B cell (primary cell): ENCODE measurements at regions not wholly inside any gene's neighbourhood (a gene's known extent, or its start where the extent isn't known, plus 50 kb on each side); places are given as distances from the start of the nearest gene placed in this dataset.

Source experiments
- EZH2 ChIP-seq: IDR thresholded peaks from 2 replicates; pipeline ENCODE4 v1.6.1; 2012; ENCODE audit warnings: borderline replicate concordance, low read depth, mild to moderate bottlenecking, moderate library complexity, low read length; ENCODE audit not compliant: insufficient read depth, poor library complexity, severe bottlenecking
- TF ChIP-seq, protein P1 (sequence below): fragments of 200-600 bp; IDR thresholded peaks from one replicate; pipeline ENCODE4 v1.8.0; 2022; ENCODE audit warnings: antibody characterized with exemption, mild to moderate bottlenecking

DNA sequence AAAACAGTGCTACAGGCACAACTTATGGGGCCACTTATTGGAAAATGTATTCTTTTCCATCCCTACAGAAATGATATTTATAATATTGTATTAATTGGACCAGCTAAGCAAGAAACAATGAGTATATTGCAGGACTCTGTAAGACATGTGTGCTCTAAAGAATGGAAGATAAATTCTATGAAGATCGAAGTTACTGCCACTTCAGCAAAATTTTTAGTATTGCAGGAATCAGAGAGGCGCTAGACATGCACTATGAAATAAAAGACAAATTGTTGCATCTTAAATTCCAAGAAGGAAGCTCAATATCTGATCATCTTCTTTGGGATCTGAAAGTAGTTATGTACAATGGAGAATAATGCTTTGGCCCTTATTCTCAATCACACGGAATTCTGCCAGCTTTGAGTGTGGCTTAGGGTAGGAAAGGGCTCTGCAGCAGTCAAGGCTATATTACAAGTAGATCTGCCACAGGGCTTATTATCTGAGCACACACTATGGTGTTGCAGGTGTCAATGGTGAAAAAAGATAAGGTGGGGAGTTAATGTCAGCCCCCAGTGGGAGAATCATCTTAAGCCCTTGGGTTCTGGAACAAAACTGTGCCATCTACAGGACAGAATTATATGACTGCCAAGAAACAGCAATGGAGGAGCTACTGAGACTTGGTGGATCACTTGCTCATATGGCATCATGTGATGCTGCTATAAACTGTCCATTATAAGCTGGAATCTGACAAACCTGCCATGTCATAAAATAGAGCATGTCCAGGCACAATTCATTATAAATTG, 334.0 kb upstream of the NDST3 start:
- TF ChIP-seq, protein P1, sequence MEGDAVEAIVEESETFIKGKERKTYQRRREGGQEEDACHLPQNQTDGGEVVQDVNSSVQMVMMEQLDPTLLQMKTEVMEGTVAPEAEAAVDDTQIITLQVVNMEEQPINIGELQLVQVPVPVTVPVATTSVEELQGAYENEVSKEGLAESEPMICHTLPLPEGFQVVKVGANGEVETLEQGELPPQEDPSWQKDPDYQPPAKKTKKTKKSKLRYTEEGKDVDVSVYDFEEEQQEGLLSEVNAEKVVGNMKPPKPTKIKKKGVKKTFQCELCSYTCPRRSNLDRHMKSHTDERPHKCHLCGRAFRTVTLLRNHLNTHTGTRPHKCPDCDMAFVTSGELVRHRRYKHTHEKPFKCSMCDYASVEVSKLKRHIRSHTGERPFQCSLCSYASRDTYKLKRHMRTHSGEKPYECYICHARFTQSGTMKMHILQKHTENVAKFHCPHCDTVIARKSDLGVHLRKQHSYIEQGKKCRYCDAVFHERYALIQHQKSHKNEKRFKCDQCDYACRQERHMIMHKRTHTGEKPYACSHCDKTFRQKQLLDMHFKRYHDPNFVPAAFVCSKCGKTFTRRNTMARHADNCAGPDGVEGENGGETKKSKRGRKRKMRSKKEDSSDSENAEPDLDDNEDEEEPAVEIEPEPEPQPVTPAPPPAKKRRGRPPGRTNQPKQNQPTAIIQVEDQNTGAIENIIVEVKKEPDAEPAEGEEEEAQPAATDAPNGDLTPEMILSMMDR: no peak
- no peak for TF ChIP-seq EZH2
